HepG2 (cell line): ENCODE measurements at regions not wholly inside any gene's neighbourhood (a gene's known extent, or its start where the extent isn't known, plus 50 kb on each side); places are given as distances from the start of the nearest gene placed in this dataset.

Source experiments
- ATAC-seq: fragments of 200-7000 bp; cut with Tn5 transposase; 3 replicates; pipeline ENCODE4 v1.9.1; 2020; ENCODE audit warnings: mild to moderate bottlenecking, moderate library complexity
- BruUV-seq: library from RNA; stranded (reverse); fragments of 400-500 nt; replicated peaks from 2 replicates; lab custom pipeline; 2021; lab: Mats Ljungman, UMichigan
- CTCF ChIA-PET: fragments of 300-600 bp; formaldehyde crosslinking; extraction: SDS; loops from one replicate; lab custom pipeline; 2021; ENCODE audit warnings: low total read pairs, inconsistent platforms, low intra/inter-chr PET ratio; lab: Yijun Ruan, JAX
- POLR2A ChIA-PET: fragments of 350-600 bp; sonication (Branson Sonifier 250); formaldehyde crosslinking; loops from one replicate; lab custom pipeline; 2020; ENCODE audit warnings: antibody characterized with exemption, inconsistent platforms; lab: Yijun Ruan, JAX
- DNase-seq: peaks from one replicate; pipeline ENCODE4 v3.0.0-alpha.2; 2015; ENCODE audit warnings: low spot score
- FAIRE-seq: peaks from 3 replicates; lab custom pipeline; 2011; peaks lifted over from hg19 to GRCh38; lab: Jason Lieb, UNC
- H2AFZ ChIP-seq: one replicate; pipeline ENCODE4 v1.6.1; 2011; ENCODE audit warnings: low read length, inconsistent platforms
- H3K27ac ChIP-seq: fragments of 300-600 bp; 3 replicates; pipeline ENCODE4 v1.8.0; 2011; ENCODE audit warnings: mixed run types, mild to moderate bottlenecking, mixed read lengths, low read length, inconsistent platforms; ENCODE audit not compliant: insufficient read depth; ENCODE audit errors: extremely low read length
- H3K27me3 ChIP-seq, 2 experiments: fragments of 200-600 bp in 1 of 2; 2 replicates in 1 of 2; 3 replicates in 1 of 2; pipeline versions ENCODE4 v1.6.0 to v1.8.0; 2011; ENCODE audit warnings: low read length in 2 of 2, mild to moderate bottlenecking in 2 of 2, moderate library complexity in 2 of 2, inconsistent platforms in 1 of 2; ENCODE audit not compliant: insufficient read depth in 2 of 2, control insufficient read depth in 1 of 2
- H3K36me3 ChIP-seq, 2 experiments: fragments of 200-600 bp in 1 of 2; replicated peaks in 1 of 2; 2 replicates in 1 of 2; 3 replicates in 1 of 2; pipeline versions ENCODE4 v1.5.1 to v1.8.0; 2011; ENCODE audit warnings: low read length in 2 of 2, inconsistent platforms in 1 of 2; ENCODE audit not compliant: insufficient read depth in 2 of 2, control insufficient read depth in 1 of 2
- H3K4me1 ChIP-seq: 2 replicates; pipeline ENCODE4 v1.5.1; 2012; ENCODE audit warnings: low read length, inconsistent platforms; ENCODE audit not compliant: insufficient read depth
- H3K4me2 ChIP-seq: 2 replicates; pipeline ENCODE4 v1.6.0; 2011; ENCODE audit warnings: low read depth, low read length, inconsistent platforms
- H3K4me3 ChIP-seq, 3 experiments: fragments of 200-600 bp in 1 of 3; sonication (generic), shearing (Covaris generic) in 1 of 3; replicated peaks in 1 of 3; 2 replicates each; pipeline ENCODE4 v1.5.1; 2011 to 2016; ENCODE audit warnings: low read length in 3 of 3, inconsistent platforms in 2 of 3, low read depth in 2 of 3, mild to moderate bottlenecking in 2 of 3, control low read depth in 1 of 3, mixed read lengths in 1 of 3; ENCODE audit not compliant: insufficient read depth in 1 of 3
- H3K79me2 ChIP-seq: one replicate; pipeline ENCODE4 v1.6.1; 2011; ENCODE audit warnings: low read length, inconsistent platforms; ENCODE audit not compliant: insufficient read depth
- H3K9ac ChIP-seq: 2 replicates; pipeline ENCODE4 v1.6.0; 2011; ENCODE audit warnings: mild to moderate bottlenecking, low read depth, low read length, inconsistent platforms; ENCODE audit not compliant: insufficient read depth
- H3K9me3 ChIP-seq: 2 replicates; pipeline ENCODE4 v1.5.1; 2012; ENCODE audit warnings: mild to moderate bottlenecking, low read length
- H4K20me1 ChIP-seq: 2 replicates; pipeline ENCODE4 v1.6.0; 2011; ENCODE audit warnings: inconsistent platforms, mild to moderate bottlenecking, low read length, moderate library complexity; ENCODE audit not compliant: insufficient read depth
- DNMT1 ChIP-seq: sonication (generic); formaldehyde crosslinking; IDR thresholded peaks from 2 replicates; pipeline ENCODE4 v1.5.1; 2020; ENCODE audit warnings: mild to moderate bottlenecking, missing genetic modification reagents
- FOXJ3 ChIP-seq: sonication (generic); formaldehyde crosslinking; IDR thresholded peaks from 2 replicates; pipeline ENCODE4 v1.4.0; 2020; ENCODE audit warnings: missing genetic modification reagents, mild to moderate bottlenecking, borderline replicate concordance
- FOXK2 ChIP-seq: fragments of 450-650 bp; IDR thresholded peaks from 2 replicates; pipeline ENCODE4 v1.6.1; 2016
- HMG20B ChIP-seq: conservative IDR thresholded peaks from 2 replicates; pipeline ENCODE4 v1.6.1; 2016; ENCODE audit warnings: missing genetic modification reagents, missing compliant biosample characterization
- KDM4B ChIP-seq: sonication (generic); formaldehyde crosslinking; IDR thresholded peaks from 2 replicates; pipeline ENCODE4 v1.4.0; 2020; ENCODE audit warnings: missing genetic modification reagents
- NFYC ChIP-seq: IDR thresholded peaks from 2 replicates; pipeline ENCODE4 v1.6.1; 2016; ENCODE audit warnings: missing genetic modification reagents, missing compliant biosample characterization
- SIX1 ChIP-seq: sonication (generic); formaldehyde crosslinking; IDR thresholded peaks from 2 replicates; pipeline ENCODE4 v1.4.0; 2020; ENCODE audit warnings: missing genetic modification reagents, borderline replicate concordance
- SMARCE1 ChIP-seq: fragments of 450-650 bp; IDR thresholded peaks from 2 replicates; pipeline ENCODE4 v1.6.1; 2017; ENCODE audit warnings: borderline replicate concordance
- SP5 ChIP-seq: IDR thresholded peaks from 2 replicates; pipeline ENCODE4 v1.6.1; 2016; ENCODE audit warnings: low read depth, borderline replicate concordance
- SSRP1 ChIP-seq: IDR thresholded peaks from 2 replicates; pipeline ENCODE4 v1.6.1; 2016; ENCODE audit warnings: control low read depth
- TEAD3 ChIP-seq: optimal IDR thresholded peaks from 2 replicates; pipeline ENCODE3; 2016; ENCODE audit warnings: borderline replicate concordance
- YEATS4 ChIP-seq: sonication (generic); formaldehyde crosslinking; IDR thresholded peaks from 2 replicates; pipeline ENCODE4 v1.4.0; 2020; ENCODE audit warnings: missing genetic modification reagents, borderline replicate concordance
- ZNF430 ChIP-seq: sonication (generic); formaldehyde crosslinking; IDR thresholded peaks from 2 replicates; pipeline ENCODE4 v1.9.0; 2021; ENCODE audit warnings: mild to moderate bottlenecking, missing genetic modification reagents
- ZNF558 ChIP-seq: sonication (generic); formaldehyde crosslinking; IDR thresholded peaks from 2 replicates; pipeline ENCODE4 v1.9.0; 2022; ENCODE audit warnings: mild to moderate bottlenecking, missing genetic modification reagents, borderline replicate concordance
- ZSCAN25 ChIP-seq: sonication (generic); formaldehyde crosslinking; IDR thresholded peaks from 2 replicates; pipeline ENCODE4 v1.8.0; 2022; ENCODE audit warnings: mild to moderate bottlenecking, missing genetic modification reagents
- WGBS: methylation state at CpG from one replicate; pipeline ENCODE4 v1.1.6; 2017; ENCODE audit warnings: low lambda C conversion rate; 5-methylcytosine and 5-hydroxymethylcytosine counted together
- in situ Hi-C: cut with HindIII; loops from 2 replicates; pipeline ENCODE4 v1.10.0; 2017; ENCODE audit warnings: low pct_unique_long_range_greater_than_20kb; ENCODE audit not compliant: extremely low pct_ligation_motif_present
- intact Hi-C: fragments of 100-400 bp; cut with micrococcal nuclease; formaldehyde crosslinking; loops from one replicate; pipeline ENCODE4 v1.10.0; 2022; ENCODE audit not compliant: unreplicated experiment
- TF ChIP-seq, protein P1 (sequence below): sonication (generic); formaldehyde crosslinking; IDR thresholded peaks from 2 replicates; pipeline ENCODE4 v1.9.0; 2021; ENCODE audit warnings: missing genetic modification reagents, mild to moderate bottlenecking, borderline replicate concordance
- TF ChIP-seq, protein P2 (sequence below): sonication (generic); formaldehyde crosslinking; IDR thresholded peaks from 2 replicates; pipeline ENCODE4 v1.4.0; 2020; ENCODE audit warnings: missing genetic modification reagents
- TF ChIP-seq, protein P3 (sequence below): sonication (generic); formaldehyde crosslinking; IDR thresholded peaks from 2 replicates; pipeline ENCODE4 v1.8.0; 2022; ENCODE audit warnings: mild to moderate bottlenecking, missing genetic modification reagents, borderline replicate concordance
- TF ChIP-seq, protein P4 (sequence below): sonication (generic); formaldehyde crosslinking; IDR thresholded peaks from 2 replicates; pipeline ENCODE4 v1.8.0; 2022; ENCODE audit warnings: missing genetic modification reagents, mild to moderate bottlenecking, moderate library complexity, borderline replicate concordance

DNA sequence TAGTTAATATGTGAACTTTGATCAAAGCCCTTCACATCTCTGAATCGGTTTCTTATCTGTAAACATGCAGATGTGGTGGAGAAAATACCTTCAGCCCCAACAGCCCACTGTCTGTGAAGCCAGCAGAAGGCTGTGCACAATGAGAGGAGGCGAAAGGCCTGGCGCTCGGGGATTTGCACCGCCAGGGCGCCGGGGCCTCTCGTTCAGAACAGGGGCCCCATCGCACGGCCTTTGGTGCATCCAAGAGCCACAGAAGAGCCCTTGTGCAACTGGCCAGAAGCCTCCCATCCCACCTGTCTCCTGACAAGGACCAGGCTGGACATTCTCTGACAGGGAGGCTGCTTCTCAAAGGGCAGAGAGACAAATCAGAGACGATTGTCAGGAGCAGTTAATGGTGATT is 407.2 kb upstream of the MYT1L start:
- ATAC-seq = no peak
- Histone ChIP-seq H3K4me1 (no peaks in the 10 kb centered on the region), H3K4me3 (no peak overlapping the region), H3K27ac (no peak overlapping the region), H3K4me2 (no peak overlapping the region), H2AFZ (no peak overlapping the region), H4K20me1 (no peaks in the 10 kb centered on the region), H3K36me3 (no peaks in the 10 kb centered on the region), H3K9me3 (no peaks in the 10 kb centered on the region), H3K27me3 (peaks cover 3 to 21% of the 10 kb centered on the region in 2 experiments; a peak in 2 of 5 replicates)
- no peak for FAIRE-seq
- DNase-seq = no peak
- intact Hi-C loops = no loop called here
- BruUV-seq = no TSS peak
- ChIA-PET POLR2A (no interaction called here), CTCF (no interaction called here)
- WGBS = 38% methylated on average over 11 of the region's 11 CpGs
- TF ChIP-seq, protein P1, sequence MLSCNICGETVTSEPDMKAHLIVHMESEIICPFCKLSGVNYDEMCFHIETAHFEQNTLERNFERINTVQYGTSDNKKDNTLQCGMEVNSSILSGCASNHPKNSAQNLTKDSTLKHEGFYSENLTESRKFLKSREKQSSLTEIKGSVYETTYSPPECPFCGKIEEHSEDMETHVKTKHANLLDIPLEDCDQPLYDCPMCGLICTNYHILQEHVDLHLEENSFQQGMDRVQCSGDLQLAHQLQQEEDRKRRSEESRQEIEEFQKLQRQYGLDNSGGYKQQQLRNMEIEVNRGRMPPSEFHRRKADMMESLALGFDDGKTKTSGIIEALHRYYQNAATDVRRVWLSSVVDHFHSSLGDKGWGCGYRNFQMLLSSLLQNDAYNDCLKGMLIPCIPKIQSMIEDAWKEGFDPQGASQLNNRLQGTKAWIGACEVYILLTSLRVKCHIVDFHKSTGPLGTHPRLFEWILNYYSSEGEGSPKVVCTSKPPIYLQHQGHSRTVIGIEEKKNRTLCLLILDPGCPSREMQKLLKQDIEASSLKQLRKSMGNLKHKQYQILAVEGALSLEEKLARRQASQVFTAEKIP (CRISPR knock-in tag) = no peak
- TF ChIP-seq, protein P2, sequence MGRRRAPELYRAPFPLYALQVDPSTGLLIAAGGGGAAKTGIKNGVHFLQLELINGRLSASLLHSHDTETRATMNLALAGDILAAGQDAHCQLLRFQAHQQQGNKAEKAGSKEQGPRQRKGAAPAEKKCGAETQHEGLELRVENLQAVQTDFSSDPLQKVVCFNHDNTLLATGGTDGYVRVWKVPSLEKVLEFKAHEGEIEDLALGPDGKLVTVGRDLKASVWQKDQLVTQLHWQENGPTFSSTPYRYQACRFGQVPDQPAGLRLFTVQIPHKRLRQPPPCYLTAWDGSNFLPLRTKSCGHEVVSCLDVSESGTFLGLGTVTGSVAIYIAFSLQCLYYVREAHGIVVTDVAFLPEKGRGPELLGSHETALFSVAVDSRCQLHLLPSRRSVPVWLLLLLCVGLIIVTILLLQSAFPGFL (CRISPR knock-in tag) = no peak
- no peak for TF ChIP-seq NFYC (CRISPR knock-in tag)
- no peak for TF ChIP-seq SP5
- TF ChIP-seq FOXK2 = no peak
- TF ChIP-seq ZSCAN25 (CRISPR knock-in tag) = no peak
- no peak for TF ChIP-seq FOXJ3 (CRISPR knock-in tag)
- no peak for TF ChIP-seq SIX1 (CRISPR knock-in tag)
- TF ChIP-seq SMARCE1 = no peak
- TF ChIP-seq KDM4B (CRISPR knock-in tag) = no peak
- TF ChIP-seq YEATS4 (CRISPR knock-in tag) = no peak
- TF ChIP-seq, protein P3, sequence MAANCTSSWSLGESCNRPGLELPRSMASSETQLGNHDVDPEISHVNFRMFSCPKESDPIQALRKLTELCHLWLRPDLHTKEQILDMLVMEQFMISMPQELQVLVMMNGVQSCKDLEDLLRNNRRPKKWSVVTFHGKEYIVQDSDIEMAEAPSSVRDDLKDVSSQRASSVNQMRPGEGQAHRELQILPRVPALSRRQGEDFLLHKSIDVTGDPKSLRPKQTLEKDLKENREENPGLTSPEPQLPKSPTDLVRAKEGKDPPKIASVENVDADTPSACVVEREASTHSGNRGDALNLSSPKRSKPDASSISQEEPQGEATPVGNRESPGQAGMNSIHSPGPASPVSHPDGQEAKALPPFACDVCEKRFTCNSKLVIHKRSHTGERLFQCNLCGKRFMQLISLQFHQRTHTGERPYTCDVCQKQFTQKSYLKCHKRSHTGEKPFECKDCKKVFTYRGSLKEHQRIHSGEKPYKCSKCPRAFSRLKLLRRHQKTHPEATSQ = no peak
- no peak for TF ChIP-seq SSRP1 (CRISPR knock-in tag)
- TF ChIP-seq ZNF430 = no peak
- no peak for TF ChIP-seq TEAD3 (CRISPR knock-in tag)
- TF ChIP-seq, protein P4, sequence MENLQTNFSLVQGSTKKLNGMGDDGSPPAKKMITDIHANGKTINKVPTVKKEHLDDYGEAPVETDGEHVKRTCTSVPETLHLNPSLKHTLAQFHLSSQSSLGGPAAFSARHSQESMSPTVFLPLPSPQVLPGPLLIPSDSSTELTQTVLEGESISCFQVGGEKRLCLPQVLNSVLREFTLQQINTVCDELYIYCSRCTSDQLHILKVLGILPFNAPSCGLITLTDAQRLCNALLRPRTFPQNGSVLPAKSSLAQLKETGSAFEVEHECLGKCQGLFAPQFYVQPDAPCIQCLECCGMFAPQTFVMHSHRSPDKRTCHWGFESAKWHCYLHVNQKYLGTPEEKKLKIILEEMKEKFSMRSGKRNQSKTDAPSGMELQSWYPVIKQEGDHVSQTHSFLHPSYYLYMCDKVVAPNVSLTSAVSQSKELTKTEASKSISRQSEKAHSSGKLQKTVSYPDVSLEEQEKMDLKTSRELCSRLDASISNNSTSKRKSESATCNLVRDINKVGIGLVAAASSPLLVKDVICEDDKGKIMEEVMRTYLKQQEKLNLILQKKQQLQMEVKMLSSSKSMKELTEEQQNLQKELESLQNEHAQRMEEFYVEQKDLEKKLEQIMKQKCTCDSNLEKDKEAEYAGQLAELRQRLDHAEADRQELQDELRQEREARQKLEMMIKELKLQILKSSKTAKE (CRISPR knock-in tag) = no peak
- TF ChIP-seq ZNF558 (CRISPR knock-in tag) = no peak
- no peak for TF ChIP-seq DNMT1
- TF ChIP-seq HMG20B (CRISPR knock-in tag) = no peak
- TF ChIP-seq, all 625 proteins: peak for 0
- no peaks in the 10 kb centered on the region for H3K79me2 ChIP-seq
- H3K9ac ChIP-seq = no peak overlapping the region
- in situ Hi-C loops = no loop called here
